ENCODE measurements at regions not wholly inside any gene's neighbourhood (a gene's known extent, or its start where the extent isn't known, plus 50 kb on each side); places are given as distances from the start of the nearest gene placed in this dataset.

GRCh38 chr2:105166688-105167087, 74.9 kb upstream of the GPR45 start:
- TF ChIP-seq CTCF (IDR thresholded peaks at IDR 0.05; ENCODE audit: low read length) (no peak), EZH2phosphoT487 (IDR thresholded peaks at IDR 0.05; ENCODE audit: low read length) (no peak)

Measured in MM.1S (cell line).